OCI-LY3 (cell line): ENCODE measurements at regions not wholly inside any gene's neighbourhood (a gene's known extent, or its start where the extent isn't known, plus 50 kb on each side); places are given as distances from the start of the nearest gene placed in this dataset.

Experiments used
- H2AFZ ChIP-seq: fragments of 200-600, 300-600 bp; shearing (Covaris generic); 2 replicates; pipeline ENCODE4 v1.6.0; 2014; ENCODE audit warnings: antibody characterized with exemption, low read depth, low read length
- H3K27ac ChIP-seq: fragments of 200-600, 300-600 bp; sonication (generic); 2 replicates; pipeline ENCODE4 v1.5.1; 2014; ENCODE audit warnings: mild to moderate bottlenecking, low read length, moderate library complexity, mixed read lengths
- H3K27me3 ChIP-seq: fragments of 200-600, 300-600 bp; sonication (generic); 2 replicates; pipeline ENCODE4 v1.6.1; 2014; ENCODE audit warnings: low read depth, low read length, mixed read lengths
- H3K36me3 ChIP-seq: fragments of 200-600, 300-600 bp; sonication (generic); replicated peaks from 2 replicates; pipeline ENCODE3; 2014; ENCODE audit warnings: low read depth, low read length, mixed read lengths
- H3K4me1 ChIP-seq: fragments of 300-600, 200-600 bp; sonication (generic); 2 replicates; pipeline ENCODE4 v1.6.1; 2014; ENCODE audit warnings: low read length, mixed read lengths
- H3K4me2 ChIP-seq: fragments of 200-600, 300-600 bp; sonication (generic); 2 replicates; pipeline ENCODE4 v1.6.1; 2014; ENCODE audit warnings: low read length, mixed read lengths
- H3K4me3 ChIP-seq: fragments of 300-600, 200-600 bp; sonication (generic); 2 replicates; pipeline ENCODE4 v1.5.1; 2014; ENCODE audit warnings: antibody characterized with exemption, mild to moderate bottlenecking, low read length, moderate library complexity
- H3K79me2 ChIP-seq: fragments of 300-600, 200-600 bp; shearing (Covaris generic); 2 replicates; pipeline ENCODE4 v1.6.1; 2014; ENCODE audit warnings: mild to moderate bottlenecking, low read length, mixed read lengths
- H3K9ac ChIP-seq: fragments of 300-600, 200-600 bp; shearing (Covaris generic); 2 replicates; pipeline ENCODE4 v1.6.0; 2014; ENCODE audit warnings: mild to moderate bottlenecking, low read length, moderate library complexity
- H3K9me3 ChIP-seq: fragments of 200-600, 300-600 bp; shearing (Covaris generic); 2 replicates; pipeline ENCODE4 v1.6.1; 2014; ENCODE audit warnings: low read length, mixed read lengths; ENCODE audit not compliant: insufficient read depth
- H4K20me1 ChIP-seq: fragments of 200-600, 300-600 bp; sonication (generic); 2 replicates; pipeline ENCODE4 v1.6.1; 2016; ENCODE audit warnings: low read length, mixed read lengths; ENCODE audit not compliant: insufficient read depth
- EZH2phosphoT487 ChIP-seq: fragments of 200-600 bp; shearing (Covaris generic); IDR thresholded peaks from 2 replicates; pipeline ENCODE4 v1.6.1; 2018; ENCODE audit warnings: antibody characterized with exemption, mixed run types, low read depth
- TF ChIP-seq, protein P1 (sequence below): fragments of 200-600, 300-600 bp; sonication (generic); IDR thresholded peaks from 2 replicates; pipeline ENCODE4 v1.5.1; 2014; ENCODE audit warnings: antibody characterized with exemption, low read length, low read depth

- Histone ChIP-seq H3K79me2 (no peaks in the 10 kb centered on the region), H3K27ac (no peak overlapping the region), H3K9ac (no peak overlapping the region), H2AFZ (no peak overlapping the region), H3K36me3 (no peaks in the 10 kb centered on the region), H3K9me3 (no peaks in the 10 kb centered on the region), H3K4me1 (no peaks in the 10 kb centered on the region), H4K20me1 (no peaks in the 10 kb centered on the region), H3K27me3 (peaks cover 17% of the 10 kb centered on the region; the same call in 1 of the 2 replicates), H3K4me3 (no peak overlapping the region), H3K4me2 (no peak overlapping the region)
- TF ChIP-seq, protein P1, sequence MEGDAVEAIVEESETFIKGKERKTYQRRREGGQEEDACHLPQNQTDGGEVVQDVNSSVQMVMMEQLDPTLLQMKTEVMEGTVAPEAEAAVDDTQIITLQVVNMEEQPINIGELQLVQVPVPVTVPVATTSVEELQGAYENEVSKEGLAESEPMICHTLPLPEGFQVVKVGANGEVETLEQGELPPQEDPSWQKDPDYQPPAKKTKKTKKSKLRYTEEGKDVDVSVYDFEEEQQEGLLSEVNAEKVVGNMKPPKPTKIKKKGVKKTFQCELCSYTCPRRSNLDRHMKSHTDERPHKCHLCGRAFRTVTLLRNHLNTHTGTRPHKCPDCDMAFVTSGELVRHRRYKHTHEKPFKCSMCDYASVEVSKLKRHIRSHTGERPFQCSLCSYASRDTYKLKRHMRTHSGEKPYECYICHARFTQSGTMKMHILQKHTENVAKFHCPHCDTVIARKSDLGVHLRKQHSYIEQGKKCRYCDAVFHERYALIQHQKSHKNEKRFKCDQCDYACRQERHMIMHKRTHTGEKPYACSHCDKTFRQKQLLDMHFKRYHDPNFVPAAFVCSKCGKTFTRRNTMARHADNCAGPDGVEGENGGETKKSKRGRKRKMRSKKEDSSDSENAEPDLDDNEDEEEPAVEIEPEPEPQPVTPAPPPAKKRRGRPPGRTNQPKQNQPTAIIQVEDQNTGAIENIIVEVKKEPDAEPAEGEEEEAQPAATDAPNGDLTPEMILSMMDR: no peak
- TF ChIP-seq EZH2phosphoT487: no peak
Measured at GRCh38 chr14:95597784-95598211, 62.9 kb downstream of the GLRX5 start.

DNA sequence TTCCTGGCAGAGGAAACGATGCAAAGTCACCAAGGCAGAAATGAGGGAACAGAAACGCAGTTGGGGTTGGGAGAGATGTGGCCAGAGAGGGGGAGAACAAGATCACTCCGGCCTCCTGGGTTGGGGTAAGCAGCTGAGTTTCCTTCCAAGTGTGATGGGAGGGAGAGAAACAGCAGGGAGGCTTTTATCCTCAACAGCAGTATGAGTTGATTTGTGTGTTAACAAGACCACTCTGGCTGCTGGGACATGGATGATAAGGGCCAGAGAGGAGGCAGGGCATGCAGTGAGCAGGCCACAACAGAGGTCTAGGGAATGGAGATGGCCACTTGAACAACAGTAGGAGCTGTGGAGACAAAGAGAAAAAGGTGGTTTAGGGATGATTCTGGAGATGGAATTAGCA is 66.8 kb downstream of the GLRX5 start:
- Histone ChIP-seq H3K79me2 (no peaks in the 10 kb centered on the region), H2AFZ (no peak overlapping the region), H3K9ac (no peak overlapping the region), H3K4me2 (no peak overlapping the region), H3K27me3 (peaks cover 26% of the 10 kb centered on the region), H3K4me3 (no peak overlapping the region), H4K20me1 (no peaks in the 10 kb centered on the region), H3K36me3 (no peaks in the 10 kb centered on the region), H3K27ac (no peak overlapping the region), H3K9me3 (no peaks in the 10 kb centered on the region), H3K4me1 (no peaks in the 10 kb centered on the region)
- no peak for TF ChIP-seq EZH2phosphoT487
- TF ChIP-seq, protein P1: no peak

DNA sequence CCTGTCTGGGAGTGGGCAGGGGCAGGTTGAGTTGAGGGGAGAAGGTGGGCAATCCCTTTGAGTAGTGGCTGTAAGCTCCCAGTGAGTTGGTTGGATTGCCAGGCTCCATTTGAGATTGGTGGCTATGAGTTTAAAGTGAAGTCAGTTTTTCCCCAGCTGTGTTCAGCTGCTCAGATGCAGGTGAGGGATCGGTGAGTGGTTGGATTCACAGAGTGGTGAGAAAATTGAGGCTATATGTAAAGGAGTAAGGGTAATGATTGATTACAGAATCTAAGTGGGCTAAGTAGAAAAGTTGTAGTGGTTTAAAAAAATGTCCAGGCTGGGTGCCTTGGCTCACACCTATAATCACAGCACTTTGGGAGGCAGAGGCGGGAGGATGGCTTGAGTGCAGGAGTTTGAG is 68.6 kb downstream of the GLRX5 start:
- Histone ChIP-seq H3K4me2 (no peak overlapping the region), H3K27ac (no peak overlapping the region), H3K79me2 (no peaks in the 10 kb centered on the region), H3K4me1 (no peaks in the 10 kb centered on the region), H3K27me3 (peaks cover 37% of the 10 kb centered on the region), H3K36me3 (no peaks in the 10 kb centered on the region), H4K20me1 (no peaks in the 10 kb centered on the region), H3K9ac (no peak overlapping the region), H2AFZ (no peak overlapping the region), H3K9me3 (no peaks in the 10 kb centered on the region), H3K4me3 (no peak overlapping the region)
- no peak for TF ChIP-seq EZH2phosphoT487
- TF ChIP-seq, protein P1: no peak

DNA sequence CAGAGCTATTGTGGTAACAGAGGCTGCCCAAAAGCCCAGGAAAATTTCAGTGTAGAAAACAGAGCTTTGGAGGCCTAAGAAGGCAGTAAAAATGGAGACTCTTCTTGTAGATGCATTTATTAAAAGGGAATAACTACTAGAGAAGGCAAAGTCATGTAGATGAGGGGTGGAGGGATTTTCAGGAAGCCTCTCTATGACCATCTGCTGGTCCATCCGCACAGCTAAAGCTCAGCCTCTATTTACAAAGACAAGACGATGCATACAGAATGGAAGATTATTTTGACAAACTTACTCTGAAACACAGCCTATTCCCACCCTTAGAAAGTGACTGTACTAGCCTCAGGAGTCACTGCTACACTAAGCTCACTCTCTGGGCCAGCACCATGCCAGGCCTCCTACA is 71.4 kb downstream of the GLRX5 start:
- H3K9me3 ChIP-seq: no peaks in the 10 kb centered on the region
- H3K27me3 ChIP-seq: peaks cover 37% of the 10 kb centered on the region
- no peaks in the 10 kb centered on the region for H3K4me1 ChIP-seq
- H2AFZ ChIP-seq: no peak overlapping the region
- H3K27ac ChIP-seq: no peak overlapping the region
- H4K20me1 ChIP-seq: no peaks in the 10 kb centered on the region
- H3K4me3 ChIP-seq: no peak overlapping the region
- no peaks in the 10 kb centered on the region for H3K36me3 ChIP-seq
- no peak overlapping the region for H3K4me2 ChIP-seq
- no peak overlapping the region for H3K9ac ChIP-seq
- TF ChIP-seq, protein P1: no peak
- no peak for TF ChIP-seq EZH2phosphoT487
- H3K79me2 ChIP-seq: no peaks in the 10 kb centered on the region
